GM19328 (cell line): ENCODE measurements at regions not wholly inside any gene's neighbourhood (a gene's known extent, or its start where the extent isn't known, plus 50 kb on each side); places are given as distances from the start of the nearest gene placed in this dataset.

Experiments used
- ATAC-seq: cut with Tn5 transposase; IDR thresholded peaks from one replicate; pipeline ENCODE4 v1.9.1; 2021; ENCODE audit warnings: mild to moderate bottlenecking, moderate library complexity; ENCODE audit not compliant: unreplicated experiment

DNA sequence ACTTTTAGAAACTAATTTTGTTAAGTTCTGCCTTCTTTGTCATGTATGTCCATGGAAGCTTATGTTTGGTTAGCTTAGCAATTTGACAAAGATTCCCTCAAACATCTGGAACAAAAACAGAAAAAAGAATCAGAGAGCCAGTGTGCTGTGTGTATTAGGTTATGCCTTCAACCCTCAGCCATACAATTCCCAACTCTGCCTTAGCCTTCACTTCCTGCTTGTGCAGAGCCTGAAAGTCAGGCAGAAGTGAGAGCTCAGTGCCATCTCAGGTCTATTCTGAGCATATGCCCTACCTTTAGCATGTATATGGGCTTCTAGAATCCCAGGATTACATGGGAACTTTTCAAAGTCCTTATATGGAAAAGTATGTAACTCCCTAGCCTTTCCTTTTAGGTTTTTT, 58.2 kb upstream of the STOX2 start:
- no peak for ATAC-seq

- ATAC-seq, result no peak
These were observed 56.3 kb upstream of the STOX2 start for GRCh38 chr4:183848805-183849204.

GRCh38 chr4:183852910-183853547, 52.1 kb upstream of the STOX2 start:
- no peak for ATAC-seq

- no peak for ATAC-seq
These were observed 51.6 kb upstream of the STOX2 start for GRCh38 chr4:183853548-183853940.
